ENCODE measurements at regions not wholly inside any gene's neighbourhood (a gene's known extent, or its start where the extent isn't known, plus 50 kb on each side); places are given as distances from the start of the nearest gene placed in this dataset.

- no peak overlapping the region for H3K4me3 ChIP-seq (ENCODE audit: low read length)
Measured at GRCh38 chr17:12600349-12600748, 65.3 kb upstream of the MYOCD start.

GRCh38 chr17:12603566-12603965 lies 62.1 kb upstream of the MYOCD start:
- H3K4me3 ChIP-seq (ENCODE audit: low read length) = no peak overlapping the region
- DNase-seq (ENCODE audit: low read depth, low spot score) = no peak

More at GRCh38 chr17:12600349-12600748, 65.3 kb upstream of the MYOCD start:
- DNase-seq (ENCODE audit: low read depth, low spot score) = no peak

GRCh38 chr17:12605222-12605621 lies 60.5 kb upstream of the MYOCD start:
- DNase-seq (ENCODE audit: low read depth, low spot score) = no peak
- H3K4me3 ChIP-seq (ENCODE audit: low read length) = no peak overlapping the region

GRCh38 chr17:12613566-12613965 lies 52.1 kb upstream of the MYOCD start:
- DNase-seq (ENCODE audit: low read depth, low spot score) = no peak
- no peak overlapping the region for H3K4me3 ChIP-seq (ENCODE audit: low read length)

Data from Jurkat, Clone E6-1 (cell line).